GM12878 (cell line): ENCODE measurements at regions not wholly inside any gene's neighbourhood (a gene's known extent, or its start where the extent isn't known, plus 50 kb on each side); places are given as distances from the start of the nearest gene placed in this dataset.
A peak's percentile ranks its signal among the peaks of the same experiment; 100 is the strongest.

Source experiments
- ATAC-seq: fragments of 200-7000 bp; cut with Tn5 transposase; 3 replicates; pipeline ENCODE4 v1.9.1; 2020; ENCODE audit warnings: mild to moderate bottlenecking, moderate library complexity
- BruUV-seq: library from RNA; stranded (reverse); fragments of 400-500 nt; replicated peaks from 2 replicates; lab custom pipeline; 2021; lab: Mats Ljungman, UMichigan
- CTCF ChIA-PET: fragments of 300-600 bp; sonication (Branson Sonifier 250); formaldehyde crosslinking; extraction: SDS; loops from one replicate; lab custom pipeline; 2021; ENCODE audit warnings: inconsistent platforms; lab: Yijun Ruan, JAX
- POLR2A ChIA-PET: fragments of 350-600 bp; formaldehyde crosslinking; extraction: SDS; loops from one replicate; lab custom pipeline; 2021; ENCODE audit warnings: inconsistent platforms; lab: Charles Lee
- RAD21 ChIA-PET: fragments of 300-600 bp; sonication (Branson Sonifier 250); formaldehyde crosslinking; loops from one replicate; lab custom pipeline; 2023; ENCODE audit warnings: antibody characterized with exemption; ENCODE audit not compliant: unreplicated experiment; lab: Charles Lee
- SMC1A ChIA-PET: fragments of 300-600 bp; sonication (Branson Sonifier 250); formaldehyde crosslinking; loops from one replicate; lab custom pipeline; 2023; ENCODE audit not compliant: unreplicated experiment, uncharacterized antibody; lab: Charles Lee
- DNase-seq: peaks from one replicate; pipeline ENCODE4 v3.0.0-alpha.2; 2011; ENCODE audit warnings: low read depth, low spot score
- FAIRE-seq: peaks from 3 replicates; lab custom pipeline; 2011; peaks lifted over from hg19 to GRCh38; lab: Jason Lieb, UNC
- H2AFZ ChIP-seq: 2 replicates; pipeline ENCODE4 v1.6.0; 2011; ENCODE audit warnings: low read depth, low read length, control low read depth; ENCODE audit not compliant: control insufficient read depth
- H3K27ac ChIP-seq: 2 replicates; pipeline ENCODE4 v1.5.1; 2011; ENCODE audit warnings: control low read depth; ENCODE audit not compliant: control insufficient read depth, insufficient read depth
- H3K27me3 ChIP-seq, 2 experiments: replicated peaks in 1 of 2; 2 replicates each; pipeline versions ENCODE4 v1.6.0 to v1.6.1; 2011; ENCODE audit warnings: low read length in 1 of 2; ENCODE audit not compliant: control insufficient read depth in 2 of 2, insufficient read depth in 2 of 2
- H3K36me3 ChIP-seq, 2 experiments: 2 replicates each; pipeline ENCODE4 v1.5.1; 2011; ENCODE audit warnings: low read length in 1 of 2; ENCODE audit not compliant: control insufficient read depth in 2 of 2, insufficient read depth in 2 of 2
- H3K4me1 ChIP-seq: 2 replicates; pipeline ENCODE4 v1.6.1; 2011; ENCODE audit warnings: mild to moderate bottlenecking, low read length, moderate library complexity, mixed read lengths; ENCODE audit not compliant: control insufficient read depth, insufficient read depth
- H3K4me2 ChIP-seq: 2 replicates; pipeline ENCODE4 v1.6.0; 2011; ENCODE audit warnings: control low read depth; ENCODE audit not compliant: control insufficient read depth, insufficient read depth
- H3K4me3 ChIP-seq: fragments of 200-600 bp; sonication (generic); 2 replicates; pipeline ENCODE4 v1.5.1; 2016
- H3K79me2 ChIP-seq: 2 replicates; pipeline ENCODE4 v1.6.0; 2011; ENCODE audit warnings: low read length; ENCODE audit not compliant: control insufficient read depth, insufficient read depth
- H3K9ac ChIP-seq: 2 replicates; pipeline ENCODE4 v1.8.0; 2011; ENCODE audit warnings: low read length, control low read depth, mixed read lengths; ENCODE audit not compliant: control insufficient read depth, insufficient read depth
- H3K9me3 ChIP-seq: replicated peaks from 3 replicates; pipeline ENCODE4 v1.5.1; 2011; ENCODE audit warnings: mild to moderate bottlenecking, low read length; ENCODE audit not compliant: control insufficient read depth, insufficient read depth
- H4K20me1 ChIP-seq: 2 replicates; pipeline ENCODE4 v1.6.0; 2011; ENCODE audit not compliant: control insufficient read depth, insufficient read depth
- ATF7 ChIP-seq: fragments of 450-650 bp; IDR thresholded peaks from 2 replicates; pipeline ENCODE4 v1.6.1; 2016; ENCODE audit warnings: low read depth, mild to moderate bottlenecking
- CBFB ChIP-seq: IDR thresholded peaks from 2 replicates; pipeline ENCODE4 v1.6.1; 2016; ENCODE audit warnings: antibody characterized with exemption, low read depth
- CHD4 ChIP-seq: fragments of 200-600 bp; sonication (generic); IDR thresholded peaks from 2 replicates; pipeline ENCODE4 v1.6.1; 2016; ENCODE audit warnings: mild to moderate bottlenecking
- CREB1 ChIP-seq: IDR thresholded peaks from 2 replicates; pipeline ENCODE4 v1.6.1; 2012; ENCODE audit warnings: low read depth, mild to moderate bottlenecking, inconsistent platforms
- CREM ChIP-seq: IDR thresholded peaks from 2 replicates; pipeline ENCODE4 v1.6.1; 2014; ENCODE audit warnings: antibody characterized with exemption, low read depth
- EGR1 ChIP-seq, 2 experiments: IDR thresholded peaks; 1 replicate in 1 of 2; 2 replicates in 1 of 2; pipeline ENCODE4 v1.6.1; 2011 to 2012; ENCODE audit warnings: low read depth in 2 of 2, low read length in 2 of 2, borderline replicate concordance in 1 of 2, mild to moderate bottlenecking in 1 of 2, moderate library complexity in 1 of 2
- GATAD2B ChIP-seq: fragments of 450-650 bp; conservative IDR thresholded peaks from 2 replicates; pipeline ENCODE4 v1.6.1; 2017; ENCODE audit warnings: low read depth, mild to moderate bottlenecking, moderate library complexity
- IRF4 ChIP-seq: IDR thresholded peaks from 2 replicates; pipeline ENCODE4 v1.6.1; 2011; ENCODE audit warnings: low read depth, low read length
- MTA2 ChIP-seq: fragments of 450-650 bp; IDR thresholded peaks from 2 replicates; pipeline ENCODE4 v1.6.1; 2016; ENCODE audit warnings: low read depth, mild to moderate bottlenecking, moderate library complexity
- MYB ChIP-seq: fragments of 150-350 bp; IDR thresholded peaks from 2 replicates; pipeline ENCODE4 v1.6.1; 2014; ENCODE audit warnings: mild to moderate bottlenecking, low read depth, low read length, borderline replicate concordance
- NRF1 ChIP-seq: conservative IDR thresholded peaks from 2 replicates; pipeline ENCODE4 v1.6.1; 2011; ENCODE audit warnings: mild to moderate bottlenecking, low read depth, low read length, improper control_type of control experiment
- PBX3 ChIP-seq: IDR thresholded peaks from 2 replicates; pipeline ENCODE4 v1.6.1; 2011; ENCODE audit warnings: mild to moderate bottlenecking, low read depth, low read length, moderate library complexity; ENCODE audit not compliant: insufficient replicate concordance
- POLR2AphosphoS2 ChIP-seq: IDR thresholded peaks from 2 replicates; pipeline ENCODE4 v1.6.1; 2011; ENCODE audit warnings: low read depth, mild to moderate bottlenecking, low read length, improper control_type of control experiment, moderate library complexity
- RBBP5 ChIP-seq: fragments of 200-600 bp; sonication (generic); conservative IDR thresholded peaks from 2 replicates; pipeline ENCODE4 v1.6.1; 2016
- SIN3A ChIP-seq: IDR thresholded peaks from 2 replicates; pipeline ENCODE4 v1.6.1; 2012; ENCODE audit warnings: low read depth, low read length, improper control_type of control experiment
- SPI1 ChIP-seq: IDR thresholded peaks from 2 replicates; pipeline ENCODE4 v1.6.1; 2011; ENCODE audit warnings: low read depth, mild to moderate bottlenecking, low read length, moderate library complexity, borderline replicate concordance; ENCODE audit not compliant: insufficient read depth
- SREBF2 ChIP-seq: IDR thresholded peaks from 2 replicates; pipeline ENCODE4 v1.6.1; 2012; ENCODE audit warnings: mild to moderate bottlenecking, low read length
- ZBED1 ChIP-seq: IDR thresholded peaks from 2 replicates; pipeline ENCODE4 v1.6.1; 2016; ENCODE audit warnings: borderline replicate concordance
- ZNF384 ChIP-seq: IDR thresholded peaks from 2 replicates; pipeline ENCODE4 v1.6.1; 2012; ENCODE audit warnings: low read depth, mild to moderate bottlenecking, low read length, improper control_type of control experiment, borderline replicate concordance
- WGBS: methylation state at CpG from one replicate; pipeline ENCODE4 v1.1.6; 2016; ENCODE audit warnings: low lambda C conversion rate; ENCODE audit not compliant: insufficient replicate concordance, insufficient coverage; ENCODE audit errors: missing lambda C conversion rate; 5-methylcytosine and 5-hydroxymethylcytosine counted together
- in situ Hi-C: fragments of 300-500 bp; cut with MboI; formaldehyde crosslinking; loops from 9 replicates; pipeline ENCODE4 v1.14.3; 2018; ENCODE audit warnings: mixed read lengths
- intact Hi-C: fragments of 100-400 bp; cut with micrococcal nuclease; formaldehyde crosslinking; loops from one replicate; pipeline ENCODE4 v1.14.2; 2022; ENCODE audit not compliant: unreplicated experiment
- TF ChIP-seq, protein P1 (sequence below): IDR thresholded peaks from 2 replicates; pipeline ENCODE4 v1.6.1; 2012; ENCODE audit warnings: low read length, inconsistent platforms
- TF ChIP-seq, protein P2 (sequence below): IDR thresholded peaks from 2 replicates; pipeline ENCODE4 v1.6.1; 2012; ENCODE audit warnings: low read depth, low read length, improper control_type of control experiment

DNA sequence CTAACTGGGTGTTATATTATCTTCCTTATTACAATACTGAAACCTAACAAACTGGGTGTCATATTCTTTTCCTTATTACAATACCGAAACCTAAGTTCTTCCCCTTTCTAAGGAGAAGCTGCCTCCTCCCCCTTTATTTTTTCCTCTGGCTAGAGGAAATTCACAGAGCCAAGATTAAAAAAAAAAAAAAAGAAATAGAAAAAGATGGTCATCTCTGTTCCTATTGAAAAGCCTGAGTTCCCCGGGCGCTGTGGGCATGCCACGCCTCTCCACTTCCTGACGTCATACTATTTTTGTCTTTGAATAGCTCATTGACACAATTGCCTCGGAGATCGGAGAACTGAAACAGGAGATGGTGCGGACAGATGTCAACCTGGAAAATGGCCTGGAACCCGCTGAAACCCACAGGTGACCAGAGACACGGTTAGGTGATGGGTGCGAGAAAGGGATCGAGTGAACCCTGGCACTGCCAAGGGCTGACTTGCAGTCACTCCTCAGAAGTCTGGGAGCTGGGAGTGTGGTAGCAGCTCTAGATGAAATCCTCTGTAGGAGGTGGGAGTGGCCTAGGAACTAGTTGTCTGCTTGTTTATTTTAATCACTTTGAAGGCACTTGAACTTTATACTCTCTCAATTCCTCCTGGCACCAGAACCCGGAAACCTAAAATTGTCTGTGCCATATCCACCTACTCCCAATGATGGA is 82.2 kb upstream of the NAA20 start:
- no peak overlapping the region for H2AFZ ChIP-seq
- BruUV-seq, result TSS peak; percentile 85
- ChIA-PET SMC1A (interaction anchor here (0.7 to 8.5 kb wide), 18 partner anchors 10 to 198 kb away, joined by 3 to 139 read pairs (median 4); no protein-coding TSS in a partner anchor), CTCF (interaction anchor here (0.6 to 4.1 kb wide), 8 partner anchors 8 to 148 kb away, joined by 3 to 27 read pairs (median 3); no protein-coding TSS in a partner anchor), POLR2A (interaction anchor here (0.6 to 1.7 kb wide), 10 partner anchors 10 to 688 kb away, joined by 3 to 11 read pairs (median 4); no protein-coding TSS in a partner anchor), RAD21 (interaction anchor here (0.7 to 5.2 kb wide), 9 partner anchors 8 to 150 kb away, joined by 3 to 51 read pairs (median 4); no protein-coding TSS in a partner anchor)
- H3K27me3 ChIP-seq, result no peaks in the 10 kb centered on the region
- peaks cover 23% of the 10 kb centered on the region for H3K4me1 ChIP-seq
- H3K4me2 ChIP-seq, result peak overlapping the region; percentile 74
- FAIRE-seq, result no peak
- H3K4me3 ChIP-seq, result 0 out of 2 replicates have a peak overlapping the region, but pooled peaks have one; percentile 5
- H4K20me1 ChIP-seq, result no peaks in the 10 kb centered on the region
- no peaks in the 10 kb centered on the region for H3K79me2 ChIP-seq
- no peak overlapping the region for H3K27ac ChIP-seq
- intact Hi-C loops (no loop called here), in situ Hi-C loops (no loop called here)
- ATAC-seq, result peak; percentile 72
- 5% methylated on average over 13 of the region's 13 CpGs for WGBS
- H3K9ac ChIP-seq, result no peak overlapping the region
- no peak for DNase-seq
- no peaks in the 10 kb centered on the region for H3K36me3 ChIP-seq
- H3K9me3 ChIP-seq, result no peaks in the 10 kb centered on the region
- TF ChIP-seq POLR2AphosphoS2 (no peak), PBX3 (no peak), CBFB (0 out of 2 replicates have a peak, but pooled peaks have one; percentile 19), SREBF2 (no peak), NRF1 (no peak), ATF7 (peak; percentile 97), ZNF384 (peak; percentile 36; the same call in 1 of the 2 replicates), IRF4 (no peak), SIN3A (no peak), MYB (no peak), GATAD2B (no peak), CREB1 (peak; percentile 73), ZBED1 (no peak), MTA2 (peak; percentile 55; the same call in 1 of the 2 replicates), CREM (peak; percentile 66), CHD4 (no peak), EGR1 (IDR thresholded peaks at IDR 0.05; ENCODE audit: borderline replicate concordance in 1 of 2, low read depth in 2 of 2, low read length in 2 of 2) (no peak), SPI1 (0 out of 2 replicates have a peak, but pooled peaks have one; percentile 10), RBBP5 (no peak)
- TF ChIP-seq, protein P1, sequence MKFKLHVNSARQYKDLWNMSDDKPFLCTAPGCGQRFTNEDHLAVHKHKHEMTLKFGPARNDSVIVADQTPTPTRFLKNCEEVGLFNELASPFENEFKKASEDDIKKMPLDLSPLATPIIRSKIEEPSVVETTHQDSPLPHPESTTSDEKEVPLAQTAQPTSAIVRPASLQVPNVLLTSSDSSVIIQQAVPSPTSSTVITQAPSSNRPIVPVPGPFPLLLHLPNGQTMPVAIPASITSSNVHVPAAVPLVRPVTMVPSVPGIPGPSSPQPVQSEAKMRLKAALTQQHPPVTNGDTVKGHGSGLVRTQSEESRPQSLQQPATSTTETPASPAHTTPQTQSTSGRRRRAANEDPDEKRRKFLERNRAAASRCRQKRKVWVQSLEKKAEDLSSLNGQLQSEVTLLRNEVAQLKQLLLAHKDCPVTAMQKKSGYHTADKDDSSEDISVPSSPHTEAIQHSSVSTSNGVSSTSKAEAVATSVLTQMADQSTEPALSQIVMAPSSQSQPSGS, result 0 out of 2 replicates have a peak, but pooled peaks have one; percentile 42
- TF ChIP-seq, protein P2, sequence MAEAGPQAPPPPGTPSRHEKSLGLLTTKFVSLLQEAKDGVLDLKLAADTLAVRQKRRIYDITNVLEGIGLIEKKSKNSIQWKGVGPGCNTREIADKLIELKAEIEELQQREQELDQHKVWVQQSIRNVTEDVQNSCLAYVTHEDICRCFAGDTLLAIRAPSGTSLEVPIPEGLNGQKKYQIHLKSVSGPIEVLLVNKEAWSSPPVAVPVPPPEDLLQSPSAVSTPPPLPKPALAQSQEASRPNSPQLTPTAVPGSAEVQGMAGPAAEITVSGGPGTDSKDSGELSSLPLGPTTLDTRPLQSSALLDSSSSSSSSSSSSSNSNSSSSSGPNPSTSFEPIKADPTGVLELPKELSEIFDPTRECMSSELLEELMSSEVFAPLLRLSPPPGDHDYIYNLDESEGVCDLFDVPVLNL, result no peak
